ENCODE measurements at regions not wholly inside any gene's neighbourhood (a gene's known extent, or its start where the extent isn't known, plus 50 kb on each side); places are given as distances from the start of the nearest gene placed in this dataset.

GRCh38 chr21:16976193-16976592 lies 536.6 kb upstream of the CXADR start:
- Mint-ChIP-seq H3K27ac (no peak overlapping the region), H3K4me1 (peaks cover 22% of the 10 kb centered on the region)
- no peak for DNase-seq (ENCODE audit: low spot score in 2 of 2, unreplicated experiment in 2 of 2)

GRCh38 chr21:16978309-16978895 lies 534.4 kb upstream of the CXADR start:
- H3K4me1 Mint-ChIP-seq, result peaks cover 22% of the 10 kb centered on the region
- no peak overlapping the region for H3K4me3 Mint-ChIP-seq
- TF ChIP-seq CTCF (IDR thresholded peaks at IDR 0.05; ENCODE audit: unreplicated experiment), result no peak
- no peaks in the 10 kb centered on the region for H3K36me3 Mint-ChIP-seq
- no peaks in the 10 kb centered on the region for H3K9me3 Mint-ChIP-seq
- no peak for DNase-seq (ENCODE audit: low spot score in 2 of 2, unreplicated experiment in 2 of 2)
- no peaks in the 10 kb centered on the region for H3K27me3 Mint-ChIP-seq (ENCODE audit: low read depth)
- no peak overlapping the region for H3K27ac Mint-ChIP-seq

More at GRCh38 chr21:16976193-16976592, 536.6 kb upstream of the CXADR start:
- TF ChIP-seq CTCF (IDR thresholded peaks at IDR 0.05; ENCODE audit: unreplicated experiment), result no peak
- H3K36me3 Mint-ChIP-seq, result no peaks in the 10 kb centered on the region
- H3K4me3 Mint-ChIP-seq, result no peak overlapping the region
- no peaks in the 10 kb centered on the region for H3K27me3 Mint-ChIP-seq (ENCODE audit: low read depth)
- H3K9me3 Mint-ChIP-seq, result no peaks in the 10 kb centered on the region

GRCh38 chr21:16979574-16979973 lies 533.3 kb upstream of the CXADR start:
- Mint-ChIP-seq H3K27ac (no peak overlapping the region), H3K4me3 (no peak overlapping the region), H3K27me3 (ENCODE audit: low read depth) (no peaks in the 10 kb centered on the region), H3K36me3 (no peaks in the 10 kb centered on the region), H3K4me1 (peaks cover 22% of the 10 kb centered on the region), H3K9me3 (no peaks in the 10 kb centered on the region)
- DNase-seq (ENCODE audit: low spot score in 2 of 2, unreplicated experiment in 2 of 2), result no peak
- no peak for TF ChIP-seq CTCF (IDR thresholded peaks at IDR 0.05; ENCODE audit: unreplicated experiment)

- Mint-ChIP-seq H3K36me3 (no peaks in the 10 kb centered on the region), H3K4me3 (no peak overlapping the region), H3K4me1 (no peaks in the 10 kb centered on the region), H3K27ac (no peak overlapping the region), H3K27me3 (ENCODE audit: low read depth) (no peaks in the 10 kb centered on the region), H3K9me3 (peaks cover 20% of the 10 kb centered on the region)
- DNase-seq (ENCODE audit: low spot score in 2 of 2, unreplicated experiment in 2 of 2), result no peak
- no peak for TF ChIP-seq CTCF (IDR thresholded peaks at IDR 0.05; ENCODE audit: unreplicated experiment)
Observed at GRCh38 chr21:16983420-16983819, 529.4 kb upstream of the CXADR start.

- TF ChIP-seq CTCF (IDR thresholded peaks at IDR 0.05; ENCODE audit: unreplicated experiment), result no peak
- Mint-ChIP-seq H3K9me3 (peaks cover 27% of the 10 kb centered on the region), H3K27ac (no peak overlapping the region), H3K4me1 (no peaks in the 10 kb centered on the region), H3K27me3 (ENCODE audit: low read depth) (no peaks in the 10 kb centered on the region), H3K4me3 (no peak overlapping the region), H3K36me3 (no peaks in the 10 kb centered on the region)
- no peak for DNase-seq (ENCODE audit: low spot score in 2 of 2, unreplicated experiment in 2 of 2)
Observed at GRCh38 chr21:16992448-16992847, 520.4 kb upstream of the CXADR start.

Data from mesothelial cell of epicardium (in vitro differentiated cells).